Gastrocnemius medialis (tissue), 4 donors: ENCODE measurements at regions not wholly inside any gene's neighbourhood (a gene's known extent, or its start where the extent isn't known, plus 50 kb on each side); places are given as distances from the start of the nearest gene placed in this dataset.

Source experiments
- ATAC-seq, 2 donors: fragments of 150-250 bp; one replicate each; pipeline ENCODE4 v1.9.1; 2016
- DNase-seq, 2 donors: peaks; one replicate each; pipeline ENCODE4 v3.0.0-alpha.2; 2019
- H3K27ac ChIP-seq, 4 donors: fragments of 200-600 bp; sonication (generic); 1 replicate in 1 of 4; 2 replicates in 3 of 4; pipeline ENCODE4 v1.5.1; 2016 to 2018; ENCODE audit warnings: mild to moderate bottlenecking in 2 of 4, moderate library complexity in 1 of 4
- H3K27me3 ChIP-seq, 3 donors: fragments of 200-600 bp; sonication (generic) in 2 of 3; 1 replicate in 1 of 3; 2 replicates in 2 of 3; pipeline versions ENCODE4 v1.5.1 to v1.6.0; 2016 to 2019; ENCODE audit warnings: mild to moderate bottlenecking in 1 of 3, moderate library complexity in 1 of 3
- H3K36me3 ChIP-seq, 2 donors: fragments of 200-600 bp; sonication (generic) in 1 of 2; one replicate each; pipeline ENCODE4 v1.5.1; 2017 to 2018
- H3K4me1 ChIP-seq, 2 donors: fragments of 200-600 bp; sonication (generic) in 1 of 2; one replicate each; pipeline ENCODE4 v1.5.1; 2016 to 2017; ENCODE audit warnings: mild to moderate bottlenecking in 2 of 2
- H3K4me3 ChIP-seq, 4 donors: fragments of 200-600 bp; sonication (generic) in 3 of 4; 1 replicate in 1 of 4; 2 replicates in 3 of 4; pipeline ENCODE4 v1.5.1; 2016 to 2019; ENCODE audit warnings: mild to moderate bottlenecking in 2 of 4
- H3K9me3 ChIP-seq, 3 donors: fragments of 200-600 bp; sonication (generic) in 2 of 3; 1 replicate in 1 of 3; 2 replicates in 2 of 3; pipeline ENCODE4 v1.5.1; 2016 to 2019
- CTCF ChIP-seq, 5 experiments: fragments of 450-650 bp in 3 of 5; fragments of 200-600 bp in 2 of 5; sonication (generic) in 2 of 5; IDR thresholded peaks in 4 of 5; conservative IDR thresholded peaks in 1 of 5; 1 replicate in 4 of 5; 2 replicates in 1 of 5; pipeline ENCODE4 v1.5.1; 2016 to 2019; ENCODE audit warnings: antibody characterized with exemption in 5 of 5, mild to moderate bottlenecking in 3 of 5, moderate library complexity in 3 of 5
- POLR2A ChIP-seq, 2 donors: fragments of 450-650 bp; IDR thresholded peaks; one replicate each; pipeline ENCODE4 v1.6.1; 2017; ENCODE audit warnings: antibody characterized with exemption in 2 of 2, mild to moderate bottlenecking in 2 of 2, moderate library complexity in 2 of 2
- in situ Hi-C, 4 donors: fragments of 200-750 bp; cut with MboI; loops; one replicate each; pipeline versions ENCODE4 v1.15.0 to v1.8.0; 2017; ENCODE audit warnings: low sequenced_read_pairs in 4 of 4
- intact Hi-C: fragments of 100-400 bp; cut with DNase I; formaldehyde crosslinking; loops from one replicate; pipeline ENCODE4 v1.15.1; 2023; ENCODE audit warnings: low total_unique reads

GRCh38 chr5:116778651-116779280 is 204.1 kb upstream of the SEMA6A start:
- no peak for TF ChIP-seq POLR2A (IDR thresholded peaks at IDR 0.05)
- no peak for TF ChIP-seq CTCF (IDR thresholded peaks at IDR 0.05 in 4 of 5, conservative IDR thresholded peaks at IDR 0.05 in 1 of 5)
- Histone ChIP-seq H3K27me3 (no peaks in the 10 kb centered on the region), H3K4me3 (no peak overlapping the region), H3K9me3 (no peaks in the 10 kb centered on the region), H3K36me3 (no peaks in the 10 kb centered on the region), H3K27ac (no peak overlapping the region), H3K4me1 (peaks cover 0 to 4% of the 10 kb centered on the region in 2 donors)
- ATAC-seq = no peak
- DNase-seq = no peak
- intact Hi-C loops (no loop called here), in situ Hi-C loops (no loop called here)

GRCh38 chr5:116778032-116778431 is 203.4 kb upstream of the SEMA6A start:
- H3K4me1 ChIP-seq = peaks cover 0 to 4% of the 10 kb centered on the region in 2 donors
- TF ChIP-seq POLR2A (IDR thresholded peaks at IDR 0.05) (no peak), CTCF (IDR thresholded peaks at IDR 0.05 in 4 of 5, conservative IDR thresholded peaks at IDR 0.05 in 1 of 5) (no peak)
- H3K27ac ChIP-seq = peak overlapping the region in 1 of 4 donors; percentile 1
- in situ Hi-C loops (no loop called here), intact Hi-C loops (no loop called here)
- no peaks in the 10 kb centered on the region for H3K27me3 ChIP-seq
- DNase-seq (no peak), ATAC-seq (peak in 1 of 2 donors; percentile 42)
- no peaks in the 10 kb centered on the region for H3K36me3 ChIP-seq
- no peak overlapping the region for H3K4me3 ChIP-seq
- H3K9me3 ChIP-seq = no peaks in the 10 kb centered on the region

- intact Hi-C loops = no loop called here
- H3K27me3 ChIP-seq = no peaks in the 10 kb centered on the region
- TF ChIP-seq CTCF (IDR thresholded peaks at IDR 0.05 in 4 of 5, conservative IDR thresholded peaks at IDR 0.05 in 1 of 5) (no peak), POLR2A (IDR thresholded peaks at IDR 0.05) (no peak)
- peaks cover 0 to 4% of the 10 kb centered on the region in 2 donors for H3K4me1 ChIP-seq
- no peak for ATAC-seq
- H3K27ac ChIP-seq = no peak overlapping the region
- H3K9me3 ChIP-seq = no peaks in the 10 kb centered on the region
- H3K36me3 ChIP-seq = no peaks in the 10 kb centered on the region
- in situ Hi-C loops = no loop called here
- no peak for DNase-seq
- no peak overlapping the region for H3K4me3 ChIP-seq
These were observed 199.3 kb upstream of the SEMA6A start for GRCh38 chr5:116773926-116774325.

- intact Hi-C loops = no loop called here
- DNase-seq = no peak
- no peaks in the 10 kb centered on the region for H3K36me3 ChIP-seq
- in situ Hi-C loops = no loop called here
- no peaks in the 10 kb centered on the region for H3K9me3 ChIP-seq
- no peak overlapping the region for H3K27ac ChIP-seq
- no peaks in the 10 kb centered on the region for H3K27me3 ChIP-seq
- no peak for ATAC-seq
- no peak overlapping the region for H3K4me3 ChIP-seq
- TF ChIP-seq CTCF (IDR thresholded peaks at IDR 0.05 in 4 of 5, conservative IDR thresholded peaks at IDR 0.05 in 1 of 5) = no peak
- no peak for TF ChIP-seq POLR2A (IDR thresholded peaks at IDR 0.05)
- peaks cover 0 to under 1% of the 10 kb centered on the region in 2 donors for H3K4me1 ChIP-seq
These were observed 198.2 kb upstream of the SEMA6A start for GRCh38 chr5:116772806-116773205.

- no peak overlapping the region for H3K27ac ChIP-seq
- H3K4me3 ChIP-seq = no peak overlapping the region
- DNase-seq = no peak
- no peaks in the 10 kb centered on the region for H3K4me1 ChIP-seq
- in situ Hi-C loops = no loop called here
- H3K9me3 ChIP-seq = no peaks in the 10 kb centered on the region
- intact Hi-C loops = no loop called here
- no peaks in the 10 kb centered on the region for H3K27me3 ChIP-seq
- no peaks in the 10 kb centered on the region for H3K36me3 ChIP-seq
- no peak for ATAC-seq
- TF ChIP-seq CTCF (IDR thresholded peaks at IDR 0.05 in 4 of 5, conservative IDR thresholded peaks at IDR 0.05 in 1 of 5) (no peak), POLR2A (IDR thresholded peaks at IDR 0.05) (no peak)
These were observed 197.5 kb upstream of the SEMA6A start for GRCh38 chr5:116772152-116772501.
